Endothelial cell of umbilical vein (primary cell): ENCODE measurements at regions not wholly inside any gene's neighbourhood (a gene's known extent, or its start where the extent isn't known, plus 50 kb on each side); places are given as distances from the start of the nearest gene placed in this dataset.

ENCODE experiments used
- BruUV-seq: library from RNA; stranded (reverse); fragments of 400-500 nt; replicated peaks from 2 replicates; lab custom pipeline; 2021; lab: Mats Ljungman, UMichigan
- CTCF ChIA-PET: fragments of 300-600, 350-600 bp; sonication (Branson Sonifier 250); formaldehyde crosslinking; loops from one replicate; lab custom pipeline; 2021; ENCODE audit warnings: antibody characterized with exemption, inconsistent platforms; lab: Charles Lee
- POLR2A ChIA-PET: fragments of 300-600, 350-600 bp; sonication (Branson Sonifier 250); formaldehyde crosslinking; loops from one replicate; lab custom pipeline; 2021; ENCODE audit warnings: antibody characterized with exemption, inconsistent platforms; lab: Charles Lee
- DNase-seq: peaks from one replicate; pipeline ENCODE4 v3.0.0-alpha.2; 2011; ENCODE audit warnings: low read depth, low spot score
- FAIRE-seq: peaks from 2 replicates; lab custom pipeline; 2011; peaks lifted over from hg19 to GRCh38; lab: Jason Lieb, UNC
- H2AFZ ChIP-seq: 2 replicates; pipeline ENCODE4 v1.6.0; 2012; ENCODE audit warnings: low read depth, low read length, control low read depth, inconsistent platforms
- H3K27ac ChIP-seq: 2 replicates; pipeline ENCODE4 v1.5.1; 2011; ENCODE audit warnings: low read depth, mild to moderate bottlenecking, control low read depth, low read length, moderate library complexity; ENCODE audit not compliant: insufficient read depth
- H3K27me3 ChIP-seq, 2 experiments: 2 replicates each; pipeline versions ENCODE4 v1.6.0 to v1.6.1; 2011; ENCODE audit warnings: low read length in 2 of 2, mixed read lengths in 1 of 2; ENCODE audit not compliant: control insufficient read depth in 2 of 2, insufficient read depth in 2 of 2
- H3K36me3 ChIP-seq, 2 experiments: 2 replicates in 1 of 2; 3 replicates in 1 of 2; pipeline ENCODE4 v1.5.1; 2011; ENCODE audit warnings: low read length in 2 of 2, mild to moderate bottlenecking in 1 of 2, moderate library complexity in 1 of 2; ENCODE audit not compliant: control insufficient read depth in 2 of 2, insufficient read depth in 2 of 2; ENCODE audit errors: extremely low read depth in 1 of 2
- H3K4me1 ChIP-seq: 3 replicates; pipeline ENCODE4 v1.5.1; 2011; ENCODE audit warnings: mild to moderate bottlenecking, low read length; ENCODE audit not compliant: control insufficient read depth, insufficient read depth; ENCODE audit errors: extremely low read depth
- H3K4me2 ChIP-seq: 2 replicates; pipeline ENCODE4 v1.6.1; 2011; ENCODE audit warnings: low read length, control low read depth, mixed read lengths; ENCODE audit not compliant: insufficient read depth
- H3K4me3 ChIP-seq, 3 experiments: fragments of 200-600 bp in 1 of 3; sonication (generic), shearing (Covaris generic) in 1 of 3; replicated peaks in 1 of 3; 2 replicates each; pipeline ENCODE4 v1.5.1; 2011 to 2016; ENCODE audit warnings: control low read depth in 3 of 3, low read length in 3 of 3, mild to moderate bottlenecking in 2 of 3, inconsistent platforms in 1 of 3, low read depth in 1 of 3, moderate library complexity in 1 of 3; ENCODE audit not compliant: insufficient read depth in 1 of 3
- H3K79me2 ChIP-seq: 2 replicates; pipeline ENCODE4 v1.6.0; 2012; ENCODE audit warnings: low read length, inconsistent platforms; ENCODE audit not compliant: control insufficient read depth, insufficient read depth
- H3K9ac ChIP-seq: replicated peaks from 2 replicates; pipeline ENCODE3; 2011; ENCODE audit warnings: low read length, control low read depth; ENCODE audit not compliant: insufficient read depth; ENCODE audit errors: extremely low read depth
- H3K9me1 ChIP-seq: replicated peaks from 3 replicates; pipeline ENCODE4 v1.6.0; 2011; ENCODE audit warnings: mild to moderate bottlenecking, low read length; ENCODE audit not compliant: control insufficient read depth, insufficient read depth; ENCODE audit errors: extremely low read depth
- H3K9me3 ChIP-seq: replicated peaks from 2 replicates; pipeline ENCODE4 v1.5.1; 2012; ENCODE audit warnings: low read length, inconsistent platforms; ENCODE audit not compliant: control insufficient read depth, insufficient read depth
- H4K20me1 ChIP-seq: replicated peaks from 2 replicates; pipeline ENCODE3; 2011; ENCODE audit warnings: mild to moderate bottlenecking, low read length; ENCODE audit not compliant: control insufficient read depth, insufficient read depth; ENCODE audit errors: extremely low read depth
- CTCF ChIP-seq, 2 donors: IDR thresholded peaks; 1 replicate in 1 of 2; 2 replicates in 1 of 2; pipeline ENCODE4 v1.5.1; 2011; ENCODE audit warnings: low read length in 2 of 2, mild to moderate bottlenecking in 2 of 2, moderate library complexity in 2 of 2, control low read depth in 1 of 2, inconsistent platforms in 1 of 2, low read depth in 1 of 2; ENCODE audit not compliant: insufficient read depth in 1 of 2; ENCODE audit errors: extremely low read depth in 1 of 2
- EZH2 ChIP-seq: IDR thresholded peaks from 2 replicates; pipeline ENCODE4 v1.6.1; 2012; ENCODE audit warnings: borderline replicate concordance, low read depth, mild to moderate bottlenecking, moderate library complexity, low read length, inconsistent platforms; ENCODE audit not compliant: severe bottlenecking
- FOS ChIP-seq: IDR thresholded peaks from 2 replicates; pipeline ENCODE4 v1.6.1; 2011; ENCODE audit warnings: mild to moderate bottlenecking, low read length, moderate library complexity, borderline replicate concordance; ENCODE audit not compliant: insufficient read depth
- JUN ChIP-seq: IDR thresholded peaks from 2 replicates; pipeline ENCODE4 v1.6.1; 2011; ENCODE audit warnings: borderline replicate concordance, low read depth; ENCODE audit not compliant: insufficient read length, insufficient read depth
- MYC ChIP-seq: IDR thresholded peaks from one replicate; pipeline ENCODE4 v1.6.1; 2011; ENCODE audit warnings: mild to moderate bottlenecking, low read depth, low read length
- POLR2A ChIP-seq: IDR thresholded peaks from 2 replicates; pipeline ENCODE4 v1.6.1; 2012; ENCODE audit warnings: low read depth, mild to moderate bottlenecking, control low read depth, low read length
- POLR2AphosphoS5 ChIP-seq: IDR thresholded peaks from 2 replicates; pipeline ENCODE4 v1.6.1; 2012; ENCODE audit warnings: low read depth, mild to moderate bottlenecking, control low read depth, low read length, moderate library complexity; ENCODE audit not compliant: insufficient read depth
- dilution Hi-C: fragments of 300-500 bp; cut with MboI; formaldehyde crosslinking; loops from one replicate; pipeline ENCODE4 v1.15.0; 2019; ENCODE audit warnings: low sequenced_read_pairs; ENCODE audit not compliant: extremely low pct_ligation_motif_present
- intact Hi-C: fragments of 100-400 bp; cut with micrococcal nuclease; formaldehyde crosslinking; loops from one replicate; pipeline ENCODE4 v1.10.0; 2022

- H3K27me3 ChIP-seq, result no peaks in the 10 kb centered on the region
- H3K4me2 ChIP-seq, result no peak overlapping the region
- no peak overlapping the region for H3K4me3 ChIP-seq
- no peaks in the 10 kb centered on the region for H4K20me1 ChIP-seq
- no TSS peak for BruUV-seq
- H3K27ac ChIP-seq, result no peak overlapping the region
- H3K9me3 ChIP-seq, result no peaks in the 10 kb centered on the region
- H2AFZ ChIP-seq, result no peak overlapping the region
- no peak for DNase-seq
- H3K9ac ChIP-seq, result no peak overlapping the region
- H3K79me2 ChIP-seq, result no peaks in the 10 kb centered on the region
- no peaks in the 10 kb centered on the region for H3K9me1 ChIP-seq
- dilution Hi-C loops, result no loop called here
- FAIRE-seq, result no peak
- no peaks in the 10 kb centered on the region for H3K36me3 ChIP-seq
- TF ChIP-seq POLR2AphosphoS5 (no peak), POLR2A (no peak), CTCF (IDR thresholded peaks at IDR 0.05; ENCODE audit: extremely low read depth in 1 of 2, insufficient read depth in 1 of 2, low read depth in 1 of 2, low read length in 2 of 2) (no peak), EZH2 (no peak), JUN (no peak), MYC (no peak), FOS (no peak)
- POLR2A ChIA-PET, result no interaction called here
- intact Hi-C loops, result no loop called here
- no peaks in the 10 kb centered on the region for H3K4me1 ChIP-seq
- CTCF ChIA-PET, result no interaction called here
Measured at GRCh38 chr11:87934182-87934581, 241.1 kb downstream of the RAB38 start.
